Heart left ventricle (tissue), 16 donors: ENCODE measurements at regions not wholly inside any gene's neighbourhood (a gene's known extent, or its start where the extent isn't known, plus 50 kb on each side); places are given as distances from the start of the nearest gene placed in this dataset.
"Not testable (repeated sequence)": the region's sequence is repeated elsewhere in the genome, so short reads cannot be mapped to it uniquely, and the experiment has no call there.

Source experiments
- ATAC-seq, 4 donors: fragments of 200-7000 bp; cut with Tn5 transposase; one replicate each; pipeline ENCODE4 v1.9.1; 2020 to 2022; ENCODE audit warnings: moderate library complexity in 4 of 4, mild to moderate bottlenecking in 3 of 4, moderate number of reproducible peaks in 1 of 4
- DNase-seq, 5 donors: peaks; one replicate each; pipeline ENCODE4 v3.0.0-alpha.2; 2020
- H3K27ac ChIP-seq, 12 donors: fragments of 200-600 bp; sonication (generic) in 4 of 12; one replicate each; pipeline versions ENCODE4 v1.5.0 to v1.8.0; 2016 to 2022; ENCODE audit warnings: mild to moderate bottlenecking in 2 of 12
- H3K27me3 ChIP-seq, 9 donors: fragments of 200-600 bp; sonication (generic) in 2 of 9; one replicate each; pipeline versions ENCODE4 v1.5.1 to v1.8.0; 2016 to 2022; ENCODE audit warnings: mild to moderate bottlenecking in 3 of 9
- H3K36me3 ChIP-seq, 9 donors: fragments of 200-600 bp; sonication (generic) in 2 of 9; one replicate each; pipeline versions ENCODE4 v1.5.0 to v1.8.0; 2018 to 2022; ENCODE audit warnings: mild to moderate bottlenecking in 2 of 9
- H3K4me1 ChIP-seq, 12 donors: fragments of 200-600 bp; sonication (generic) in 4 of 12; one replicate each; pipeline versions ENCODE4 v1.5.0 to v1.8.0; 2016 to 2022; ENCODE audit warnings: mild to moderate bottlenecking in 3 of 12
- H3K4me3 ChIP-seq, 12 donors: fragments of 200-600 bp; sonication (generic) in 4 of 12; one replicate each; pipeline versions ENCODE4 v1.5.0 to v1.8.0; 2017 to 2022; ENCODE audit warnings: mild to moderate bottlenecking in 9 of 12, moderate library complexity in 4 of 12
- H3K9me3 ChIP-seq, 12 donors: fragments of 200-600 bp; sonication (generic) in 4 of 12; one replicate each; pipeline versions ENCODE4 v1.5.0 to v1.8.0; 2016 to 2022; ENCODE audit warnings: mild to moderate bottlenecking in 1 of 12
- CTCF ChIP-seq, 12 donors: fragments of 200-600 bp; sonication (generic) in 4 of 12; IDR thresholded peaks; one replicate each; pipeline versions ENCODE4 v1.5.0 to v1.8.0; 2018 to 2022; ENCODE audit warnings: antibody characterized with exemption in 12 of 12, mild to moderate bottlenecking in 5 of 12
- POLR2A ChIP-seq, 2 donors: fragments of 450-650 bp; IDR thresholded peaks; one replicate each; pipeline ENCODE4 v1.6.1; 2017; ENCODE audit warnings: antibody characterized with exemption in 2 of 2, mild to moderate bottlenecking in 2 of 2, moderate library complexity in 2 of 2
- WGBS, 4 donors: extraction: QIAGEN DNeasy Blood & Tissue Kit in 2 of 4; methylation state at CpG; one replicate each; pipeline versions ENCODE4 v1.1.5 to v1.1.7; 2013 to 2018; 5-methylcytosine and 5-hydroxymethylcytosine counted together
- intact Hi-C, 10 donors: fragments of 100-400 bp; cut with DNase I; formaldehyde crosslinking; loops; one replicate each; pipeline versions ENCODE4 v1.11.1 to v1.14.2; 2022
- donor health status: ischemic (EF 13 %, LVEDD 7.1; RV severe dilation, severe dysfunction).
- donor health status: healthy with polysubstance abuse.
- donor health status: DM: no; HTN: yes; CAD: no.
- donor health status: DM: no; HTN: no; CAD: no.
- donor health status: ischemic (EF 25% LVEDD 6.9; RV normal size, moderate dysfunction).
- donor health status: ischemic (EF 25% LVEDD 5.7; RV mildly dilated, moderate dysfunction).
- donor health status: healthy.
- donor health status: DM: yes; HTN: yes; CAD: no.
- donor health status: ischemic (EF 35%, LVEDD 5.7; RV mildly dilated, moderate dysfunction).
- donor health status: nonischemic (EF 11% LVEDD 7.7; RV severe dilation, severe dysfunction).
- donor health status: DM: yes; HTN: yes; CAD: no.
- donor health status: PGD.
- donor health status: ischemic (EF 29% LVEDD 5.4; RV normal size, mild dysfunction).
- donor health status: nonischemic (EF 23%, LVEDD 6.1; RV moderate dilation, normal function).

GRCh38 chr5:89059274-89059673 is 176.3 kb upstream of the MEF2C start:
- ATAC-seq: no peak
- TF ChIP-seq CTCF (IDR thresholded peaks at IDR 0.05): no peak
- TF ChIP-seq POLR2A (IDR thresholded peaks at IDR 0.05): no peak
- DNase-seq: no peak
- Histone ChIP-seq H3K27me3 (no peaks in the 10 kb centered on the region), H3K4me1 (no peaks in the 10 kb centered on the region), H3K27ac (no peak overlapping the region), H3K9me3 (no peaks in the 10 kb centered on the region), H3K4me3 (no peak overlapping the region), H3K36me3 (no peaks in the 10 kb centered on the region)
- intact Hi-C loops: no loop called here
- 89 to 93% (median 91%) methylated on average over 1 of the region's 1 CpG for WGBS, 4 donors

GRCh38 chr5:89055695-89056085 is 172.7 kb upstream of the MEF2C start:
- TF ChIP-seq CTCF (IDR thresholded peaks at IDR 0.05) (no peak), POLR2A (IDR thresholded peaks at IDR 0.05) (no peak)
- Histone ChIP-seq H3K4me1 (no peaks in the 10 kb centered on the region), H3K27ac (no peak overlapping the region), H3K36me3 (no peaks in the 10 kb centered on the region), H3K9me3 (peaks cover 0 to 3% (median 0%) of the 10 kb centered on the region in 12 donors), H3K4me3 (no peak overlapping the region), H3K27me3 (no peaks in the 10 kb centered on the region)
- intact Hi-C loops: no loop called here
- 89 to 93% (median 91%) methylated on average over 3 of the region's 3 CpGs for WGBS, 4 donors
- DNase-seq (no peak), ATAC-seq (no peak)

- H3K27ac ChIP-seq: no peak overlapping the region
- no peaks in the 10 kb centered on the region for H3K4me1 ChIP-seq
- H3K36me3 ChIP-seq: no peaks in the 10 kb centered on the region
- 87 to 91% (median 88%) methylated on average over 6 of the region's 6 CpGs for WGBS, 4 donors
- no peak for DNase-seq
- no peak overlapping the region for H3K4me3 ChIP-seq
- no peaks in the 10 kb centered on the region for H3K27me3 ChIP-seq
- intact Hi-C loops: no loop called here
- no peak for ATAC-seq
- peaks cover 0 to 8% (median 1%) of the 10 kb centered on the region in 12 donors for H3K9me3 ChIP-seq
- TF ChIP-seq CTCF (IDR thresholded peaks at IDR 0.05) (no peak), POLR2A (IDR thresholded peaks at IDR 0.05) (no peak)
Measured at GRCh38 chr5:89055015-89055694, 172.2 kb upstream of the MEF2C start.

GRCh38 chr5:89053547-89053946 is 170.6 kb upstream of the MEF2C start:
- DNase-seq (no peak), ATAC-seq (no peak)
- no peak for TF ChIP-seq POLR2A (IDR thresholded peaks at IDR 0.05)
- no peak for TF ChIP-seq CTCF (IDR thresholded peaks at IDR 0.05)
- WGBS, 4 donors: 71 to 96% (median 90%) methylated on average over 4 of the region's 4 CpGs
- no peak overlapping the region for H3K4me3 ChIP-seq
- no peak overlapping the region for H3K27ac ChIP-seq
- H3K36me3 ChIP-seq: no peaks in the 10 kb centered on the region
- H3K27me3 ChIP-seq: no peaks in the 10 kb centered on the region
- H3K9me3 ChIP-seq: peaks cover 0 to 15% (median 1%) of the 10 kb centered on the region in 12 donors
- no peaks in the 10 kb centered on the region for H3K4me1 ChIP-seq
- intact Hi-C loops: no loop called here

- intact Hi-C loops, ATAC-seq, H3K27ac ChIP-seq, H3K4me3 ChIP-seq, H3K4me1 ChIP-seq, H3K27me3 ChIP-seq, DNase-seq, H3K36me3 ChIP-seq: not testable (repeated sequence)
- WGBS, 4 donors: 88 to 95% (median 91%) methylated on average over 5 of the region's 5 CpGs
- H3K9me3 ChIP-seq: peaks cover 0 to 15% (median 1%) of the 10 kb centered on the region in 12 donors
Measured at GRCh38 chr5:89050062-89050461, 167.1 kb upstream of the MEF2C start.
